AG04449 (cell line): ENCODE measurements at regions not wholly inside any gene's neighbourhood (a gene's known extent, or its start where the extent isn't known, plus 50 kb on each side); places are given as distances from the start of the nearest gene placed in this dataset.

Source experiments
- CTCF ChIA-PET: fragments of 350-600 bp; formaldehyde crosslinking; extraction: SDS; loops from one replicate; lab custom pipeline; 2021; ENCODE audit warnings: antibody characterized with exemption; lab: Yijun Ruan, JAX
- POLR2A ChIA-PET: fragments of 400-600, 350-600 bp; formaldehyde crosslinking; extraction: SDS; loops from one replicate; lab custom pipeline; 2020; ENCODE audit warnings: antibody characterized with exemption, inconsistent platforms; lab: Yijun Ruan, JAX
- DNase-seq: peaks from one replicate; pipeline ENCODE4 v3.0.0-alpha.2; 2010; ENCODE audit warnings: low read depth, low spot score
- H3K4me3 ChIP-seq: 2 replicates; pipeline ENCODE4 v1.5.1; 2011; ENCODE audit warnings: low read depth, mild to moderate bottlenecking, control low read depth, low read length
- CTCF ChIP-seq: IDR thresholded peaks from one replicate; pipeline ENCODE4 v1.5.1; 2011; ENCODE audit warnings: mild to moderate bottlenecking, moderate library complexity, low read length, control low read depth, inconsistent platforms; ENCODE audit not compliant: insufficient read depth; ENCODE audit errors: missing control alignments

- TF ChIP-seq CTCF, result no peak
- no peak for DNase-seq
- ChIA-PET CTCF (no interaction called here), POLR2A (no interaction called here)
- no peak overlapping the region for H3K4me3 ChIP-seq
Measured at GRCh38 chr2:52429740-52430139, 1337.9 kb upstream of the CHAC2 start.

GRCh38 chr2:52429171-52429570, 1338.4 kb upstream of the CHAC2 start:
- no peak for DNase-seq
- no peak overlapping the region for H3K4me3 ChIP-seq
- POLR2A ChIA-PET, result no interaction called here
- TF ChIP-seq CTCF, result no peak
- CTCF ChIA-PET, result no interaction called here

GRCh38 chr2:52428224-52428623, 1339.4 kb upstream of the CHAC2 start:
- no peak overlapping the region for H3K4me3 ChIP-seq
- DNase-seq, result no peak
- ChIA-PET POLR2A (no interaction called here), CTCF (no interaction called here)
- TF ChIP-seq CTCF, result no peak

GRCh38 chr2:52423655-52424054, 1343.9 kb upstream of the CHAC2 start:
- H3K4me3 ChIP-seq, result no peak overlapping the region
- ChIA-PET POLR2A (no interaction called here), CTCF (no interaction called here)
- TF ChIP-seq CTCF, result no peak
- DNase-seq, result no peak

- CTCF ChIA-PET, result no interaction called here
- POLR2A ChIA-PET, result no interaction called here
- H3K4me3 ChIP-seq, result no peak overlapping the region
- no peak for TF ChIP-seq CTCF
- peak; percentile 23 for DNase-seq
Measured at GRCh38 chr2:52423111-52423510, 1344.5 kb upstream of the CHAC2 start.

GRCh38 chr2:52416340-52416739, 1351.3 kb upstream of the CHAC2 start:
- ChIA-PET POLR2A (no interaction called here), CTCF (interaction anchor here (1.0 kb wide), 1 partner anchor 9 kb away, joined by 6 read pairs; no protein-coding TSS in a partner anchor)
- DNase-seq, result no peak
- TF ChIP-seq CTCF, result no peak
- H3K4me3 ChIP-seq, result no peak overlapping the region
